Activated CD4-positive, alpha-beta T cell treated with anti-CD3 and anti-CD28 coated beads, Interleukin-2, Interleukin-6, amounts not matched to agents 100 ng/mL and 50 ng/mL, durations not matched to agents 16 hours and 8 hours (primary cell): ENCODE measurements at regions not wholly inside any gene's neighbourhood (a gene's known extent, or its start where the extent isn't known, plus 50 kb on each side); places are given as distances from the start of the nearest gene placed in this dataset.
A peak's percentile ranks its signal among the peaks of the same experiment; 100 is the strongest.

Source experiments
- DNase-seq: peaks from one replicate; pipeline ENCODE4 v3.0.0-alpha.2; 2020

- no peak for DNase-seq
Measured at GRCh38 chr20:24134930-24135329, 146.4 kb upstream of the GGTLC1 start.

- no peak for DNase-seq
Measured at GRCh38 chr20:24134284-24134683, 145.7 kb upstream of the GGTLC1 start.

GRCh38 chr20:24132246-24132645 is 143.7 kb upstream of the GGTLC1 start:
- no peak for DNase-seq

- DNase-seq = no peak
Measured at GRCh38 chr20:24131684-24132083, 143.1 kb upstream of the GGTLC1 start.

GRCh38 chr20:24131281-24131680 is 142.7 kb upstream of the GGTLC1 start:
- no peak for DNase-seq

- no peak for DNase-seq
Measured at GRCh38 chr20:24129641-24130040, 141.1 kb upstream of the GGTLC1 start.

- DNase-seq = no peak
Measured at GRCh38 chr20:24124951-24125650, 136.5 kb upstream of the GGTLC1 start.

- DNase-seq = no peak
Measured at GRCh38 chr20:24124003-24124402, 135.4 kb upstream of the GGTLC1 start.

- no peak for DNase-seq
Measured at GRCh38 chr20:24118441-24119175, 130.0 kb upstream of the GGTLC1 start.

GRCh38 chr20:24118034-24118433 is 129.5 kb upstream of the GGTLC1 start:
- DNase-seq = no peak

GRCh38 chr20:24117383-24117782 is 128.8 kb upstream of the GGTLC1 start:
- no peak for DNase-seq

GRCh38 chr20:24116611-24117010 is 128.0 kb upstream of the GGTLC1 start:
- no peak for DNase-seq

- DNase-seq = no peak
Measured at GRCh38 chr20:24112360-24112759, 123.8 kb upstream of the GGTLC1 start.

GRCh38 chr20:24111858-24112257 is 123.3 kb upstream of the GGTLC1 start:
- no peak for DNase-seq

GRCh38 chr20:24109537-24109936 is 121.0 kb upstream of the GGTLC1 start:
- DNase-seq = peak; percentile 59

GRCh38 chr20:24109008-24109407 is 120.4 kb upstream of the GGTLC1 start:
- peak; percentile 30 for DNase-seq

- DNase-seq = no peak
Measured at GRCh38 chr20:24108581-24108980, 120.0 kb upstream of the GGTLC1 start.

- DNase-seq = no peak
Measured at GRCh38 chr20:24106801-24107445, 118.3 kb upstream of the GGTLC1 start.

- no peak for DNase-seq
Measured at GRCh38 chr20:24106150-24106800, 117.7 kb upstream of the GGTLC1 start.

GRCh38 chr20:24102749-24103333 is 114.3 kb upstream of the GGTLC1 start:
- DNase-seq = no peak

- peak; percentile 41 for DNase-seq
Measured at GRCh38 chr20:24102290-24102689, 113.7 kb upstream of the GGTLC1 start.

- peak; percentile 74 for DNase-seq
Measured at GRCh38 chr20:24100370-24101011, 111.9 kb upstream of the GGTLC1 start.

GRCh38 chr20:24098886-24099285 is 110.3 kb upstream of the GGTLC1 start:
- no peak for DNase-seq
